ENCODE measurements at regions not wholly inside any gene's neighbourhood (a gene's known extent, or its start where the extent isn't known, plus 50 kb on each side); places are given as distances from the start of the nearest gene placed in this dataset.

DNA sequence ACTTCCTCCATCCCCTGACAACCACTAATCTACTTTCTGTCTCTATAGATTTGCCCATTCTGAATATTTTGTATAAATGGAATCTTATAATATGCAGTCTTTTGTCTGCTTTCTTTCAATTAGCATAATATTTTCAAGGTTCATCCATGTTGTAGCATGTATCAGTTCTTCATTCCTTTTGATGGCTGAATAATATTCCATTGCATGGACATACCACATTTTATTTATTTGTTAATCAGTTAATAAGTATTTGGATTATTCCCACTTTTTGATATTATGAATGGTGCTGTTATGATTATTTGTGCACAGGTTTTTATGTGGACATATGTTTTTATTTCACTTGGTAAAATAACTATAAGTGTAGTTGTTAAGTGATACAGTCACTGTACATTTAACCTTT lies 155.1 kb upstream of the WSCD2 start:
- no peak overlapping the region for H3K4me3 ChIP-seq (ENCODE audit: low read depth, low read length)
- TF ChIP-seq, protein P1, sequence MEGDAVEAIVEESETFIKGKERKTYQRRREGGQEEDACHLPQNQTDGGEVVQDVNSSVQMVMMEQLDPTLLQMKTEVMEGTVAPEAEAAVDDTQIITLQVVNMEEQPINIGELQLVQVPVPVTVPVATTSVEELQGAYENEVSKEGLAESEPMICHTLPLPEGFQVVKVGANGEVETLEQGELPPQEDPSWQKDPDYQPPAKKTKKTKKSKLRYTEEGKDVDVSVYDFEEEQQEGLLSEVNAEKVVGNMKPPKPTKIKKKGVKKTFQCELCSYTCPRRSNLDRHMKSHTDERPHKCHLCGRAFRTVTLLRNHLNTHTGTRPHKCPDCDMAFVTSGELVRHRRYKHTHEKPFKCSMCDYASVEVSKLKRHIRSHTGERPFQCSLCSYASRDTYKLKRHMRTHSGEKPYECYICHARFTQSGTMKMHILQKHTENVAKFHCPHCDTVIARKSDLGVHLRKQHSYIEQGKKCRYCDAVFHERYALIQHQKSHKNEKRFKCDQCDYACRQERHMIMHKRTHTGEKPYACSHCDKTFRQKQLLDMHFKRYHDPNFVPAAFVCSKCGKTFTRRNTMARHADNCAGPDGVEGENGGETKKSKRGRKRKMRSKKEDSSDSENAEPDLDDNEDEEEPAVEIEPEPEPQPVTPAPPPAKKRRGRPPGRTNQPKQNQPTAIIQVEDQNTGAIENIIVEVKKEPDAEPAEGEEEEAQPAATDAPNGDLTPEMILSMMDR (IDR thresholded peaks at IDR 0.05; ENCODE audit: low read depth, low read length) = no peak

GRCh38 chr12:107976331-107976730 lies 152.8 kb upstream of the WSCD2 start:
- TF ChIP-seq, protein P1 (IDR thresholded peaks at IDR 0.05; ENCODE audit: low read depth, low read length) = no peak
- no peak overlapping the region for H3K4me3 ChIP-seq (ENCODE audit: low read depth, low read length)

DNA sequence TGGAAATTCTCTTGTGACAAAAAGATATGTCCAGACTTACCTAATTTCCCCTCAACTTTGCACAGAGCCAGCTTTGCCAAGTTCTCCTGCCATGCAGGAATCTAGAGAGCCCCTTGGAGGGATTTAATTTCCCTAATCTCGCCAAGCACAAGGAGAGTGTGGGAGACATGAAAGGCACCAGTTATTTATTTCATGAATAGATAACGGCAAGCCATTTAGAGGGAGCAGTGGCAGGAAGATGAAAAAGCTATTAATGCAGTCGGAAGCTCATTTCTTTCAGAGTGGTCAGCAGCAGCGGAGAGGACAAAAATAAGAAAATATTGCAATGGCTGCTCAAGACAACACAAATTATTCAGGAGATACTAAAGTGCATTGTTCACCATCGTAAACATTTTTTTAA lies 150.9 kb upstream of the WSCD2 start:
- no peak overlapping the region for H3K4me3 ChIP-seq (ENCODE audit: low read depth, low read length)
- TF ChIP-seq, protein P1 (IDR thresholded peaks at IDR 0.05; ENCODE audit: low read depth, low read length) = no peak

DNA sequence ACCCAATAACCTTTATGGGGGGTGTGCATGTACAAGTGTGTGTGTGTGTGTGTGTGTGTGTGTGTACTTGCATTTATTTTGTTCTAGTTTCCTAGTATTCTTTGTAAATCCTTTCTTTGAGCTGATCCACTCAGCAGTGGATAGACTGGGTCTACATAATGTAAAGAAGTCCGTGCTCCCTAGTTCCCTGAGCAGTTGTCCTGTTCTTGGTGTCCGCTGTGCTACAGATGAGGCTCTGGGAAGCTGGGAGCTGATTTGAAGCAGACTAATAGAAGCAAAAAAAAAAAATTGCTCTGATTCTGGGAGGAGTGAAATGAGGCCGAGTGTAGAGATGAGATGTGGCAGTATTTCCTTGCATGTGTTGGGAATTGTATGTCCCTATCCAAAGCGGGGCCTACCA lies 150.4 kb upstream of the WSCD2 start:
- no peak overlapping the region for H3K4me3 ChIP-seq (ENCODE audit: low read depth, low read length)
- TF ChIP-seq, protein P1 (IDR thresholded peaks at IDR 0.05; ENCODE audit: low read depth, low read length) = no peak

GRCh38 chr12:107983756-107984472 lies 145.2 kb upstream of the WSCD2 start:
- H3K4me3 ChIP-seq (ENCODE audit: low read depth, low read length) = no peak overlapping the region
- TF ChIP-seq, protein P1 (IDR thresholded peaks at IDR 0.05; ENCODE audit: low read depth, low read length) = no peak

DNA sequence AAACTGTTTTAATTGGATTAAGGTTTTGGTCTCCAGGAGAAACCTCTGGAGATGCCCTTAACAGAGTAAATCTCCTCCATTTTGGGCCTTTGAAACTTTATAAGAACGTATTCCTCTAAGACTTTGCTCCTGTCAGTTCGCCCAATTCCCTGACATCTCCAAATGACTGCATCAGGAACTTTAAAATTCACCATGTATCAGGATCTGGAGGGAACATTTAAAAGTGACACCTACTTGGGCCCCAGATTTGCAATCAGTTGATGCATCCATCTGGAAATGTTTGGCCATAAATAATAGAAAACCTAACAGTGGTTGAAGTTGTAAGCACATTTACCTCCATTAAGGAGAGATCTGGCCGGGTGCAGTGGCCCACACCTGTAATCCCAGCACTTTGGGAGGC lies 144.1 kb upstream of the WSCD2 start:
- TF ChIP-seq, protein P1 (IDR thresholded peaks at IDR 0.05; ENCODE audit: low read depth, low read length) = no peak
- no peak overlapping the region for H3K4me3 ChIP-seq (ENCODE audit: low read depth, low read length)

DNA sequence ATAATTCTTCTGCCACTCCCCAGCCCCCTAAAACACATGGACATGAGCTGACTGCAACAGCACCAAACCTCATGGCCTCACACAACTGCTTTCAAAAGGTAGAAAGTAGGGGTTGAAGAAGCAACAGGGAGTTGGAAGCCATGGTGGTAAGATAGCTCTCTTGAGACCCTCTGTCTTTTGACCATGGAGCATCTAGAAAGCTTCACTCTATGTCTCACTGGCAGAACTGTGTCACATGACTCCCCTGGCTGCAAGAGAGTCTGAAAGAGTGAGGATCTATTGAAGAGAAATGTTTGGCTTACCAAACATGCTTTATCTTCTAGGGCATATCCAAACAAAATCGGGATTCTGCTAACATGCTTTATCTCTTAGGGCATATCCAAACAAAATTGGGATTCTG lies 142.9 kb upstream of the WSCD2 start:
- TF ChIP-seq, protein P1 (IDR thresholded peaks at IDR 0.05; ENCODE audit: low read depth, low read length) = no peak
- no peak overlapping the region for H3K4me3 ChIP-seq (ENCODE audit: low read depth, low read length)
